Uterus (tissue), 3 donors: ENCODE measurements at regions not wholly inside any gene's neighbourhood (a gene's known extent, or its start where the extent isn't known, plus 50 kb on each side); places are given as distances from the start of the nearest gene placed in this dataset.

Experiments
- DNase-seq, 2 donors: peaks; one replicate each; pipeline ENCODE4 v3.0.0-alpha.2; 2019 to 2020
- H3K27ac ChIP-seq, 2 donors: fragments of 200-600 bp; sonication (generic); 1 replicate in 1 of 2; 2 replicates in 1 of 2; pipeline ENCODE4 v1.5.1; 2016 to 2018
- H3K27me3 ChIP-seq, 2 donors: fragments of 200-600 bp; sonication (generic); one replicate each; pipeline ENCODE4 v1.5.1; 2018 to 2019; ENCODE audit warnings: control low read depth in 1 of 2
- H3K36me3 ChIP-seq, 2 donors: fragments of 200-600 bp; sonication (generic); one replicate each; pipeline ENCODE4 v1.5.1; 2019; ENCODE audit warnings: control low read depth in 1 of 2
- H3K4me1 ChIP-seq, 2 donors: fragments of 200-600 bp; sonication (generic); one replicate each; pipeline ENCODE4 v1.5.1; 2018 to 2019; ENCODE audit warnings: control low read depth in 1 of 2
- H3K4me3 ChIP-seq, 2 donors: fragments of 200-600 bp; sonication (generic); 1 replicate in 1 of 2; 2 replicates in 1 of 2; pipeline ENCODE4 v1.5.1; 2018 to 2019; ENCODE audit warnings: mild to moderate bottlenecking in 1 of 2
- H3K9me3 ChIP-seq, 2 donors: fragments of 200-600 bp; sonication (generic); one replicate each; pipeline ENCODE4 v1.5.1; 2019; ENCODE audit warnings: control low read depth in 1 of 2
- POLR2A ChIP-seq, 2 donors: fragments of 450-650 bp; IDR thresholded peaks; one replicate each; pipeline ENCODE4 v1.6.1; 2016; ENCODE audit warnings: antibody characterized with exemption in 2 of 2, mild to moderate bottlenecking in 1 of 2, moderate library complexity in 1 of 2
- intact Hi-C: fragments of 100-400 bp; cut with DNase I; formaldehyde crosslinking; loops from one replicate; pipeline ENCODE4 v1.15.1; 2023; ENCODE audit warnings: low total_unique reads
- TF ChIP-seq, protein P1 (sequence below), 4 experiments: fragments of 200-600 bp in 2 of 4; fragments of 450-650 bp in 2 of 4; sonication (generic) in 2 of 4; IDR thresholded peaks; one replicate each; pipeline ENCODE4 v1.5.1; 2016 to 2019; ENCODE audit warnings: antibody characterized with exemption in 4 of 4, mild to moderate bottlenecking in 2 of 4, moderate library complexity in 1 of 4
- donor health status: DM: yes; HTN: yes; CAD: no.

DNA sequence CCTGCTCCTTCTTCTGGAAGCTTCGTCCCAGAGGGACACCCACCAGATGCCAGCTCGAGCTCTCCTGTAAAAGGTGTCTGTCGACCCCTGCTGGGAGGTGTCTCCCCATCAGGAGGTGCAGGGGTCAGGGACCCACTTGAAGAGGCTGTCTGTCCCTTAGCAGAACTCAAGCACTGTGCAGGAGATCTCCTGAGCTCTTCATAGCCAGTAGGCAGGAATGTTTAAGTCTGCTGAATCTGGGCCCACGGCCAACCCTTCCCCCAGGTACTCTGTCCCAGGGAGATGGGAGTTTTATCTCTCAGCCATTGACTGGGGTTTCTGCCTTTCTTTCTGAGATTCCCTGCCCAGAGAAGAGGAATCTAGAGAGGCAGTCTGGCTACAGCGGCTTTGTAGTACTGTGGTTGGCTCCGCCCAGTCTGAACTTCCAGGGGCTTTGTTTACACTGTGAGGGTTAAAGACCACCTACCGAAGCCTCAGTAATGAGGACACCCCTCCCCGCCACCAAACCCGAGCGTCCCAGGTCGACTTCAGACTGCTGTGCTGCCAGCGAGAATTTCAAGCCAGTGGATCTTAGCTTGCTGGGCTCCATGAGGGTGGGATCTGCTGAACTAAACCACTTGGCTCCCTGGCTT is 1383.0 kb upstream of the TENM3 start:
- no peaks in the 10 kb centered on the region for H3K36me3 ChIP-seq
- H3K4me1 ChIP-seq = no peaks in the 10 kb centered on the region
- TF ChIP-seq, protein P1, sequence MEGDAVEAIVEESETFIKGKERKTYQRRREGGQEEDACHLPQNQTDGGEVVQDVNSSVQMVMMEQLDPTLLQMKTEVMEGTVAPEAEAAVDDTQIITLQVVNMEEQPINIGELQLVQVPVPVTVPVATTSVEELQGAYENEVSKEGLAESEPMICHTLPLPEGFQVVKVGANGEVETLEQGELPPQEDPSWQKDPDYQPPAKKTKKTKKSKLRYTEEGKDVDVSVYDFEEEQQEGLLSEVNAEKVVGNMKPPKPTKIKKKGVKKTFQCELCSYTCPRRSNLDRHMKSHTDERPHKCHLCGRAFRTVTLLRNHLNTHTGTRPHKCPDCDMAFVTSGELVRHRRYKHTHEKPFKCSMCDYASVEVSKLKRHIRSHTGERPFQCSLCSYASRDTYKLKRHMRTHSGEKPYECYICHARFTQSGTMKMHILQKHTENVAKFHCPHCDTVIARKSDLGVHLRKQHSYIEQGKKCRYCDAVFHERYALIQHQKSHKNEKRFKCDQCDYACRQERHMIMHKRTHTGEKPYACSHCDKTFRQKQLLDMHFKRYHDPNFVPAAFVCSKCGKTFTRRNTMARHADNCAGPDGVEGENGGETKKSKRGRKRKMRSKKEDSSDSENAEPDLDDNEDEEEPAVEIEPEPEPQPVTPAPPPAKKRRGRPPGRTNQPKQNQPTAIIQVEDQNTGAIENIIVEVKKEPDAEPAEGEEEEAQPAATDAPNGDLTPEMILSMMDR (IDR thresholded peaks at IDR 0.05) = no peak
- no peak for TF ChIP-seq POLR2A (IDR thresholded peaks at IDR 0.05)
- no peak overlapping the region for H3K27ac ChIP-seq
- no peak for DNase-seq
- H3K9me3 ChIP-seq = no peaks in the 10 kb centered on the region
- intact Hi-C loops = no loop called here
- H3K27me3 ChIP-seq = no peaks in the 10 kb centered on the region
- no peak overlapping the region for H3K4me3 ChIP-seq

DNA sequence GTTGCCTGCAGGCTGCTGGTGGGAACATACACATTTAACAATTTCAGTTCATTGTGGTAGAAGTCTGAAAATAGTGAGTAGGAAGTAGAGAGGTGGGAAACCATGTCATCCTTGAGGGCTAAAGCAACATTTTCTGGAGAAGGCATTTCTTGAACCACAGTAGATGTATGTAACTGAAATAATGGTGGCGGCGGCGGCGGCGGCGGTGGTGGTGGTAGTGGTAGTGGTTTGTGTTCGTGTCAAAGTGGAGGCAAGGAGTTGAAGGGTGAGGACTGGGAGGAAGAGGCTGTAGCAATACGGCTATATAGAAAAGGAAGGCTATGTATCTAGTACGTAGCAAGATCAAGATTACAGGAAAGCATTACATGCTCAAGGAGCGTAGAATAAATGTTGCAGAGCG is 1381.6 kb upstream of the TENM3 start:
- H3K4me3 ChIP-seq = no peak overlapping the region
- H3K27ac ChIP-seq = no peak overlapping the region
- no peak for DNase-seq
- TF ChIP-seq, protein P1 (IDR thresholded peaks at IDR 0.05) = no peak
- TF ChIP-seq POLR2A (IDR thresholded peaks at IDR 0.05) = no peak
- no peaks in the 10 kb centered on the region for H3K9me3 ChIP-seq
- H3K36me3 ChIP-seq = no peaks in the 10 kb centered on the region
- H3K27me3 ChIP-seq = no peaks in the 10 kb centered on the region
- intact Hi-C loops = no loop called here
- no peaks in the 10 kb centered on the region for H3K4me1 ChIP-seq

DNA sequence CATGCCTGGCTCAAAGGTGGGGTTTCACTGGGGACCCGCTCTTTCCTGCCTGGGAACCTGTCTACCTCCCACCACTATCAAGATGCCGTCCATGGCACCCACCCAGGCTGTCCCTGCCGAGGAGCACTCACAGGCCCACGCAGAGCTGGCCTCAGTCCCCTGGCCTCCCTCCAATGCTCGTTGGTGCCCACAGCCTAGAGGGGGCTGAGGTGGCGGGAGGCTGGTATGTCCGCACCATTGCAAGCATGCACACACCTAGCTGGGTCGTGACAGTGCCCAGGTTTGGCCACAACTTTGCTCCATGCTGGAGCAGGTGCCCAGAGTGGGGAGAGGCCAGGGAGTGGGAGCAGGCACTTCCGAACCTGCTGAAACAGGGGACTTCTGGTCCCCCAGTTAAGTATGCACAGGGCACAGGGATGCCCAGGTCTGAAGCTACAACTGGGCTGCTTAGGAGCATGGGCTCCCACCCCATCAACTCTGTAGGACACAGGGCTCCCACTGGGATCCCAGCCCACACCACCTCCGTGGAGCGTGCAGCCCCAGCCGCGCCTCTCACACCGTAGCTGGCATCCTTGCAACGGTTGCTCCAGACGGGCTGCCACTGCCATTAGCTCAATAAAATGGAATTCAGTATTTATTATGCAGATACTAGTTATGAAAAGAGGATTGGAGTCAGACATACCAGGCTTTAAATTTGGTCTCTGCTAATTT is 1376.1 kb upstream of the TENM3 start:
- no peaks in the 10 kb centered on the region for H3K4me1 ChIP-seq
- intact Hi-C loops = no loop called here
- H3K9me3 ChIP-seq = no peaks in the 10 kb centered on the region
- no peak for TF ChIP-seq POLR2A (IDR thresholded peaks at IDR 0.05)
- TF ChIP-seq, protein P1 (IDR thresholded peaks at IDR 0.05) = no peak
- H3K36me3 ChIP-seq = no peaks in the 10 kb centered on the region
- H3K27me3 ChIP-seq = no peaks in the 10 kb centered on the region
- no peak overlapping the region for H3K4me3 ChIP-seq
- H3K27ac ChIP-seq = no peak overlapping the region
- no peak for DNase-seq

DNA sequence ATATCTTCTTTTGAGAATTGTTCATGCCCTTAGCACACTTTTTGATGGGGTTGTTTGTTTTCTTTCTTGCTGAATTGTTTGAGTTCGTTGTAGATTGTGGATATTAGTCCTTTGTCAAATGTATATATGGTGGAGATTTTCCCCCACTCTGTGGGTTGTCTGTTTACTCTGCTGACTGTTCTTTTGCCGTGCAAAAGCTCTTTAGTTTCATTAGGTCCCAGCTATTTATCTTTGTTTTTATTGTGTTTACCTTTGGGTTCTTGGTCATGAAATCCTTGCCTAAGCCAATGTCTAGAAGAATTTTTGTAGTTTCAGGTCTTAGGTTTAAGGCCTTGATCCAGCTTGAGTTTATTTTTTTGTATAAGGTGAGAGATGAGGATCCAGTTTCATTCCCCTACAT is 1372.6 kb upstream of the TENM3 start:
- Histone ChIP-seq H3K9me3 (no peaks in the 10 kb centered on the region), H3K4me1 (no peaks in the 10 kb centered on the region), H3K4me3 (no peak overlapping the region), H3K27ac (no peak overlapping the region), H3K36me3 (no peaks in the 10 kb centered on the region), H3K27me3 (no peaks in the 10 kb centered on the region)
- TF ChIP-seq POLR2A (IDR thresholded peaks at IDR 0.05) = no peak
- no peak for DNase-seq
- intact Hi-C loops = no loop called here

DNA sequence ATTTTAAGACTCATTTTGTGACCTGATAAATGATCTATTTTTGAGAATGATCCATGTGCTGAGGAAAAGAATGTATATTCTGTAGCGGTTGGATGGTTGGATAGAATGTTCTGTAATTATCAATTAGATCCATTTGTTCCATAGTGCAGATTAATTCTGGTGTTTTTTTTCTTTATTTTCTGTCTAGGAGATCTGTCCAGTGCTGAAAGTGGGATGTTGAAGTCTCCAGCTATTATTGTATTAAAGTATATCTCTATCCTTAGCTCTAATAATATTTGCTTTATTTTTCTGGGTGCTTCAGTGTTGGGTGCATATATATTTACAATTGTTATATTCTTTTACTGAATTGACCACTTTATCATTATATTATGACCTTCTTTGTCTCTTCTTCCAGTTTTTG is 1344.9 kb upstream of the TENM3 start:
- Histone ChIP-seq H3K36me3 (no peaks in the 10 kb centered on the region), H3K9me3 (no peaks in the 10 kb centered on the region), H3K27ac (no peak overlapping the region), H3K4me3 (no peak overlapping the region), H3K4me1 (no peaks in the 10 kb centered on the region), H3K27me3 (no peaks in the 10 kb centered on the region)
- no peak for DNase-seq
- intact Hi-C loops = no loop called here
- TF ChIP-seq, protein P1 (IDR thresholded peaks at IDR 0.05) = no peak
